T-helper 17 cell (primary cell): ENCODE measurements at regions not wholly inside any gene's neighbourhood (a gene's known extent, or its start where the extent isn't known, plus 50 kb on each side); places are given as distances from the start of the nearest gene placed in this dataset.

Source experiments
- ATAC-seq: fragments of 150-1000 bp; cut with Tn5 transposase; 2 replicates; pipeline ENCODE4 v1.10.0; 2021; ENCODE audit warnings: mild to moderate bottlenecking, moderate library complexity
- DNase-seq, 3 donors: peaks; one replicate each; pipeline versions ENCODE4 v3.0.0 to v3.0.0-alpha.2; 2020 to 2021
- H3K9me3 ChIP-seq: one replicate; pipeline ENCODE4 v1.7.0; 2013; ENCODE audit warnings: low read length, mild to moderate bottlenecking; ENCODE audit not compliant: control insufficient read depth, poor library complexity, severe bottlenecking
- H3K27ac Mint-ChIP-seq: one replicate; pipeline ENCODE4 v1.8.0; 2022; ENCODE audit warnings: mild to moderate bottlenecking, moderate library complexity, mixed read lengths
- H3K27me3 Mint-ChIP-seq: one replicate; pipeline ENCODE4 v1.8.0; 2022; ENCODE audit warnings: mixed read lengths
- H3K36me3 Mint-ChIP-seq: one replicate; pipeline ENCODE4 v1.8.0; 2022; ENCODE audit warnings: low read depth, mixed read lengths
- H3K4me1 Mint-ChIP-seq: one replicate; pipeline ENCODE4 v1.8.0; 2022; ENCODE audit warnings: mild to moderate bottlenecking, mixed read lengths
- H3K4me3 Mint-ChIP-seq: one replicate; pipeline ENCODE4 v1.8.0; 2022; ENCODE audit warnings: mild to moderate bottlenecking, moderate library complexity, mixed read lengths

DNA sequence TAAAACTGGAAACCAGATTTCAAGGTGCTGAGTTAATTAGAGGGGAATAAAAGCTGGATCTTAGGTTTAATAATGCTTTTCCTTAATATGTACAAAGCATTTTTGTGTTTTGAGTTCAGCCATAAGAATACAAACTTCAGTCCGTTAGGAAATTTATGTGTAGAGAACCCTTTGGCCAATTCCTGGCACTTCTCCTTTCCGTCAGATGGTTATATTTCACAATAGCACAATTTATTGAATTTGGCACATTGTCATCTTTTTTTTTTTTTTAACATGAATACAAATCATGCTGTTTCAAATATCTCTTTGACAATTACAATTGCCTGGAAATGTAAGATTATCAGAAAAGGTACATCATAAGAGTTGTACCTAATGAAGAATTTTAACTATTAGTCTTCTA, 56.2 kb upstream of the DDHD1 start:
- DNase-seq (no peak), ATAC-seq (no peak)
- Mint-ChIP-seq H3K4me1 (no peaks in the 10 kb centered on the region), H3K27ac (no peak overlapping the region), H3K4me3 (no peak overlapping the region), H3K27me3 (no peaks in the 10 kb centered on the region), H3K36me3 (no peaks in the 10 kb centered on the region)
- no peaks in the 10 kb centered on the region for H3K9me3 ChIP-seq
